GOT3 (cell line): ENCODE measurements at regions not wholly inside any gene's neighbourhood (a gene's known extent, or its start where the extent isn't known, plus 50 kb on each side); places are given as distances from the start of the nearest gene placed in this dataset.

Experiments used
- DNase-seq: peaks from one replicate; lab custom pipeline; 2025; ENCODE audit warnings: mixed read lengths; lab: John Stamatoyannopoulos, UW

GRCh38 chr3:177983320-177983719, 552.9 kb upstream of the KCNMB2 start:
- DNase-seq: no peak

- DNase-seq: no peak
These were observed 543.0 kb upstream of the KCNMB2 start for GRCh38 chr3:177992993-177993970.

GRCh38 chr3:177994976-177995375, 541.3 kb upstream of the KCNMB2 start:
- DNase-seq: no peak

- DNase-seq: no peak
These were observed 540.7 kb upstream of the KCNMB2 start for GRCh38 chr3:177995381-177996085.

- DNase-seq: no peak
These were observed 534.5 kb upstream of the KCNMB2 start for GRCh38 chr3:178001670-178002101.

GRCh38 chr3:178002113-178002512, 534.1 kb upstream of the KCNMB2 start:
- DNase-seq: no peak

GRCh38 chr3:178003756-178004155, 532.5 kb upstream of the KCNMB2 start:
- DNase-seq: no peak

- no peak for DNase-seq
These were observed 530.3 kb upstream of the KCNMB2 start for GRCh38 chr3:178005961-178006360.

- DNase-seq: no peak
These were observed 525.9 kb upstream of the KCNMB2 start for GRCh38 chr3:178010306-178010705.

GRCh38 chr3:178019645-178020044, 516.6 kb upstream of the KCNMB2 start:
- no peak for DNase-seq

- DNase-seq: no peak
These were observed 513.6 kb upstream of the KCNMB2 start for GRCh38 chr3:178022599-178022998.

GRCh38 chr3:178028933-178029332, 507.3 kb upstream of the KCNMB2 start:
- DNase-seq: no peak

GRCh38 chr3:178036451-178037144, 499.6 kb upstream of the KCNMB2 start:
- no peak for DNase-seq

GRCh38 chr3:178041931-178042330, 494.3 kb upstream of the KCNMB2 start:
- DNase-seq: no peak

GRCh38 chr3:178042376-178042775, 493.9 kb upstream of the KCNMB2 start:
- no peak for DNase-seq

- DNase-seq: no peak
These were observed 493.2 kb upstream of the KCNMB2 start for GRCh38 chr3:178043084-178043483.

- DNase-seq: no peak
These were observed 491.9 kb upstream of the KCNMB2 start for GRCh38 chr3:178044320-178044719.

- no peak for DNase-seq
These were observed 488.7 kb upstream of the KCNMB2 start for GRCh38 chr3:178047496-178047895.

- no peak for DNase-seq
These were observed 487.5 kb upstream of the KCNMB2 start for GRCh38 chr3:178048768-178049167.

- DNase-seq: no peak
These were observed 481.8 kb upstream of the KCNMB2 start for GRCh38 chr3:178054471-178054870.

- no peak for DNase-seq
These were observed 480.3 kb upstream of the KCNMB2 start for GRCh38 chr3:178055939-178056338.

- no peak for DNase-seq
These were observed 479.4 kb upstream of the KCNMB2 start for GRCh38 chr3:178056868-178057267.
